Fibroblast of skin of right biceps (primary cell): ENCODE measurements at regions not wholly inside any gene's neighbourhood (a gene's known extent, or its start where the extent isn't known, plus 50 kb on each side); places are given as distances from the start of the nearest gene placed in this dataset.
"Not testable (repeated sequence)": the region's sequence is repeated elsewhere in the genome, so short reads cannot be mapped to it uniquely, and the experiment has no call there.

Experiments used
- DNase-seq: peaks from one replicate; pipeline ENCODE4 v3.0.0-alpha.2; 2013

DNA sequence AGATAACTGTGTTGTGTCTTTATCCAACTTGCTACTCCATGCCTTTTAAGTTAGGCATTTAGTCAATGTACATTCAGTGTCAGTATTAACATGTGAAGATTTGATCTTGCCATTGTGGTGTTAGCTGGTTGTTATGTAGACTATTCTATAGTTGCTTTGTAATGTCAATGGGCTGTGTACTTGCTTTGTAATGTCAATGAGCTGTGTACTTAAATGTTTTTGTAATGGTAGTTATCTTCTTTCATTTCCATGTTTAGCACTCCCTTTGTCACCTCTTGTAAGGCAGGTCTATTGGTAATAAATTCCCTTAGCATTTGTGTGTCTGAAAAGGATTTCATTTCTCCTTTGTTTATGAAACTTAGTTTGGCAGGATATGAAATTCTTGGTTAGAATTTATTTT, 53.4 kb downstream of the MC4R start:
- no peak for DNase-seq

GRCh38 chr18:60311676-60312360, 60.8 kb downstream of the MC4R start:
- no peak for DNase-seq

DNA sequence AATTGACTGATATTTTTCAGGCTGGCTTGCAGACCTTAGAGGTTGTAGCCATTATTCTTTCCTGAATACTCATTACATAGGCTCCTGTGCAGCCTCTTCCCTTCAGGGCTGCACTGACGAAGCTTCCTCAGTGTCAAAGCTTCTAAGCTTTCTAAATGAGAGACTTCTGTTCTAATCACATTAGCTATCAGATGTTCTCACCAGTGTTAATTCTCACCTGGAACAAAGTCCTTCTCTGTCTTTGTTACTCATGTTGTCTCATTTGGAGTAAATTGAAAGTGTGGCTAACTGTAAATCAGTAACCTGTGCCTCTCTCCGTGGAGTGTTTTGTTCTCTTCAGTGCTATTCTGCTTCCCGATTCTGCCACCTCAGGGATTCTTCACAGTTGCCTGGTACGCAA, 76.9 kb downstream of the MC4R start:
- DNase-seq, result no peak

DNA sequence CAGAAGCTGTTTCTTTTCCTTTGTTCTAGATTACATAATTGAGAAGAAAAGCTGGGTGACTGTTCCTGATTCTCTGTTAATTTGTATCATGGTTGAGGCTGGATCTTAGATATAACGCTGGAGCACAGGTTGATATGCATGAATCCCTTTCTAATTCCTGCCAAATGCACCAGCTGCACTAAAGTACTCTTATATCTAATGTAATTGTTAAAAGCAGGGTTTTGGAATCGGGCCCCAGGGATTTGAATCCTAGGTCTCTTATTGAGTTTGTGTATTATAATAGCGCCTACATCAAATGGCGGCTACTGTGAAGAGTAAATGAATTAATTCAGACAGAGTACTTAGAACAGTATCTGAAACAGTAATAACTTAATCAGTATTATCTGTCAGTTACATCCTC, 80.4 kb downstream of the MC4R start:
- no peak for DNase-seq

DNA sequence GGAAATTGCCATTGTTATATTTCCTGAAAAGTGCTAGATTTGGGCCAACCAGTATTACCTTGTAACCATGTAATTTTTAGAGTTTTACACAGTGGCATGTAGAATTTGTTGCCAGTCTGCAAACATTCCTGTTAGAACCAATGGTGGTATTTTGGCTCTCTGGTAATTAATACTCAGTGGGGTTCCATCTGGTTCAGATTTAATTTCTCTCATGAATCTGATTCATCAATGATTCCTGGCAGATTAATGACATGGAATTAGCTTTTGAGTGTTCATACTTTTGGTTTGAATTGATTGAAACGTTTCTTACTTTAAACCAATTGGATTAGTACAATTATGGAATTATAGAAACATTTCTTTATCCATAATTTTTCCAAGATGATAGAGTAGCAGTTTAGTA, 93.2 kb downstream of the MC4R start:
- DNase-seq, result peak; percentile 55

DNA sequence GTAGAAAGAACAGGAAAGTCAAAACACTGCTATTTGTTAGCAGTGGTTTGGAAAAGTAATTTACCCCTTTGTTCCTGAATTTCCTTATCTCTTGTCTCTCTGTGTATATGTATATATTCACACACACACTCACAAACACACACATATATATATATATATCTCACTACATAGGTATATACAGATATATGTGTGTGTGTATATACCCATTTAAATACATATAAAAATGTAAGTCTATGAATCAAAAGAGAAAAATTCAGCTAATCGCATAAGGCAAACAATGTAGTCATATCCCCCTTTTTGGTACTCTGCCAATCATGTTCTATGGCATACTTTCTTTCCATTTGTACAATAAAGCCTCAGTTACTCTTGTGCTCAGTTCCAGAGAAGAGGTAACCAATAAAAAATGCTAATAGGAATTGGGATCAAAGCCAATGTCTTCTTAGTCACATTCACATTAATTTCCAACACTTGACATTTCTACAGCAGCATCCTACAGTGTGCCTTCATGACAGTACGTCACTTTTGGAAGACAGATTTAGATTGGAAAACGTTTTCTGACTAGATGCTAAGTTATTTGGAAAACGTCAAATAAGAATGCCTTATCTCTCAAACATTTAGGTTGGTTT, 94.6 kb downstream of the MC4R start:
- DNase-seq, result peak; percentile 94

GRCh38 chr18:60267391-60268058, 105.0 kb downstream of the MC4R start:
- DNase-seq, result no peak

- DNase-seq, result no peak
Measured at GRCh38 chr18:60266558-60266957, 106.0 kb downstream of the MC4R start.

- DNase-seq, result peak; percentile 45
Measured at GRCh38 chr18:60259052-60259681, 113.4 kb downstream of the MC4R start.

DNA sequence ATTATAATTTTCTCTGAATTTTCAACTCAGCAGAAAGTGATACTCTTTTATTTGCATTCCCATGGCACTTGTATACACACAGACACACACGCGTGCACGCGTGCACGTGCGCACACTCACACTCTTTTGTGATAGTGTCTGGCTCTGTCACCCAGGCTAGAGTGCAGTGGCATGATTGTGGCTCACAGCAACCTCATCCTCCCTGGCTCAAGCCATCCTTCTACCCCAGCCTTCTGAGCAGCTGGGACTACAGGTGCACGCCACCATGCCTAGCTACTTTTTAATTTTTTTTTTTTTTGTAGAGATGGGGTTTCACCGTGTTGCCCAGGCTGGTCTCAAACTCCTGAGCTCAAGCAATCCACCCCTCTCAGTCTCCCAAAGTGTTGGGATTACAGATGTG, 123.2 kb downstream of the MC4R start:
- DNase-seq, result no peak

GRCh38 chr18:60248336-60249330, 123.9 kb downstream of the MC4R start:
- no peak for DNase-seq

DNA sequence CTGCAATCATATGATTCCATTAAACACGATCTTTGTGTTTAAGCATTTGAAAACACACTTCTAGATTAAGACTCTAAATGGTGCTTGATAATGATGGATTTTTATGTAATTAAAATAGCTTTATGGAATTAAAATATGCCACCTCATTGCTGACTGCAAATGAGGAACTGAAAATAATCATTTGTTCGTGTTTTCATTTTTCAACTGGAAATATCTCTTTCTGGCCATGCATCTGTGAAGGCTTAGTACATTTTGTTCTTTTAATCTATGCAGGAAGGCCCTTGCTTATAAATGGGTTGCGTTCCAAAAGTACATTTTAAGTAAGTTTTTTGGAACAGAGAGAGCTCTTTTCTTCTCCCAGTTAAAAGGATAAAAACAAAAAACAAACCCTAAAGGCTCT, 125.5 kb downstream of the MC4R start:
- no peak for DNase-seq

- DNase-seq, result no peak
Measured at GRCh38 chr18:60246606-60247005, 126.0 kb downstream of the MC4R start.

DNA sequence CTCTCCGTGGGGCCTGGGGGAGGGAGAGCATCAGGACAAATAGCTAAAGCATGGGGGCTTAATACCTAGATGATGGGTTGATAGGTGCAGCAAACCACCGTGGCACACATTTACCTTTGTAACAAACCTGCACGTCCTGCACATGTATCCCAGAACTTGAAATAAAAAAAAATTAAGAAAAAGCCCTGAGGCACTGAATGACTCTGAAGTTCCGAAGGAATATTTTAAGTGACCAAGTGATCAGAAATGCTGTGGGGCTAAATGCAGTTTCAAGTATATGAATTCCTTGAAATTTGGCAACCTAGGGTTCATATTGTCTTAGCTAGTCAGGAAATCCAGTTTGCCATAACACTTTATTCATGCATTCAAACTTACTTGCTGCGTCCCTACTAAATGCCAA, 127.5 kb downstream of the MC4R start:
- no peak for DNase-seq

- DNase-seq, result not testable (repeated sequence)
Measured at GRCh38 chr18:60239024-60239710, 133.4 kb downstream of the MC4R start.

DNA sequence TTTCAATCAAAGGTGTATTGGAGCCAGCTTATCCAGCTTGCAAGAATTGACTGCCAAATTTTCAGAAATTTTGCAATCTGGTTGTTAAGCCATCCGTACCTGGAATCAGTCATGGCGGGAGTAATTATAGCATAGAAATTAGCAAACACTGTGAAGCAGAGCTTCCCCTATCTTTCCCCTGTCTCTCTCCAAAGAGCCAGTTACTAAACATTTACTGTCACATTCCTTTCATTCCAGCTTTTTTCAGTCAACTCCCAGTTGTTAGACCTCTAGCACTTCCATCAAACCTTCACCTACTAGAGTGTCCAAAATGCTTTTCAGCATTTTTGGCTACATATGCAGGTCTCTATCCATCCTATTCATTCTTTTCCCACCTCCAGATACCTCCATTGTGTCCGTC, 137.4 kb downstream of the MC4R start:
- peak; percentile 3 for DNase-seq

DNA sequence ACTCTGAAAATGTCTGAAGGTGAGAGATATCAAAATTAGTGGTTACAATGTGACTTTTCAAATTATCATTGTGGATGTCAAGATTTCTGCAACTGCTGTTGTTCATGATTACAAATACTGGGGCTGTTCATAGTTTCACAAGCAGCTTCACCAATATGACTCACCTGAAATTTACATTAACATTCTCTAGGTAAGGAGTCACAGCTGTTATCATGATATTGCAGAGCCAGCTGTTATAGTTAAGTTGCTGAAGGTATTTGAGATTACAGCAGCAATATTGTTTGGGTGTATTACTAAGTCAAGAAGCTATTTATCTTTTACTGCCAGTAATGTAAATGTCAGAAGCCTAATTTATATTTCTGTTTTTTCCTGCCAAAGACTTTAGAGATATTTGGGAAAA, 140.0 kb downstream of the MC4R start:
- DNase-seq, result peak; percentile 55

DNA sequence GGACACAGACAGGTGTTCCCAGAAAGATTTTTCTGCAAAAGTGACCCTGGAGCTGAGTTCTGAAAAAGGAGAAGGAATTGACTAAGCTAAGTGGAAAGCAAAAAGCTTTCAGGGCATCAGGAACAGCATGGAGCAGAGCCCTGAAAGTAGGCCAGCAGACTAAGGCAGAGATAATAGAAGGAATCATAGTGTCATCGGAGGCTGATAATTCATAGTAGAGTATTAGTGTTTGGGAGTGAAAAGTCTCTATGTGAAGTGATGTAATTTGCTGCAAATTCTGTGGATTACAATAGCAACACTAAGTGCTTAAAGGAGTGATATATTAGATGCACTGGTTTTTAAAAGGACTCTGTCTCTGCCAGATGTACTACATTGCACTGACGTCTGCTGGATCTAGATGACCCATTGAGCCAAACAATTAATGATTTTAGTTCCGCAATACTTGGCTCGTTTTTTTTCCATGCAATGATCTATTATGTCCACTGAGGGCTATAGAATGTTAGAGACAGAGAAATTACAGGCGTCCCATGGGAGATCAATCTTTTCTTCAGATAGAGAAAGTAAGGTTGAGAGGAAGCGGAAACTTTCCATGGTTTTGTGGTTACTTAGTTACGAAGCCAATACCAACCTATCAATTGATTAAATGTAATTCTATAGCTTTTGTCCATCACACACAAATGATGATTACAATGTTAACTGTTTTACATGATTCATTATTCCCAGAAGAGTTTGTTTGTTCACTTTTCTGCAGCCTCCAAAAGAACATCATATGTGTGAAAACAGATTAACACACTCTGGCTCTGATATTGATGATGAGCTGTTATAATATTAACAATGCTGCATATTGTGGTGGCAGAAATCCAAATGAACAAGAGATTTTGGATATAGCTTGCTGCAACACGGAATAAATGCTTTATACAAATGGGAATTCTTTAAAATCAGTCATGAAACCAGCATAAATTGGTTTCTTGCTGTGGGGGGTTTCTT, 143.7 kb downstream of the MC4R start:
- DNase-seq, result no peak

DNA sequence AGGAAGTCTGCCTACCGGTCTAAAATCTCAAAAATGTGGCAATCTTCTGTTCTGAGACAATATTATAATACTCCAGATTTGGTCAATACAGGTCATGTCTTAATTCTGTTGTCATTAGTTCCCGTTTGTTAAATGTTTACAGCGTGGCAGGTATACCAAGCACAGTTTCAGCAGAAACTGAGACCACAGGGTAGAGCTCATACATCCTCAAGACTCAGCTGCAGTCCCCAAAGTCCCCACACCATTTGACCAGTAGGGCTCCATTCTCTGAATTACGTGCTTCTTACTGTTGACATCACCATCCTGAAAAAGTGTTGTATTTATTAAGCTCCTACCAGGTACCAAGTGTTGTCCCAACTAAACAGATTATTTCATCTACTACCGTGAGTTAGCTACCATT, 157.1 kb downstream of the MC4R start:
- DNase-seq, result no peak

- no peak for DNase-seq
Measured at GRCh38 chr18:60209042-60209441, 163.5 kb downstream of the MC4R start.

DNA sequence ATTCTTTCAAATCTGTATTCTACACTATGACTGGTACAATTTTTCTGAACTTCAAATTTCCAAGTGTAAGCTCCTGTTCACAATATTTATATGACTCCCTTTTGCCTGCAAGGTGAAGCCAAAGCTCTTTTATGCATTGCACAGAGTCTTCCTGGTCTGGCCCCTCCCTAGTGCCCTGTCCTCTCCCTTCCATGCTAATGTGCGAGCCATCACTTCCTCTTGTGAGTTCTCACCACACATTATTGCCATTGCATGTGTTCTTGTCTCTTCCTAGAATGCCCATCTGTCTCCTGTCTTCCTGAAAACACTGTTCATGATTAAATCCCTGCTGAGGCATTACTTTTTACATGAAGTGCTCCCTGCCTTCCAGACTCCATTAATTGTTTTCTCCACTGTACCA, 169.9 kb downstream of the MC4R start:
- DNase-seq, result no peak
